ENCODE measurements at regions not wholly inside any gene's neighbourhood (a gene's known extent, or its start where the extent isn't known, plus 50 kb on each side); places are given as distances from the start of the nearest gene placed in this dataset.

- no peaks in the 10 kb centered on the region for H3K4me1 ChIP-seq (ENCODE audit: low read length)
- H3K9me3 ChIP-seq (ENCODE audit: insufficient read depth, low read length): no peaks in the 10 kb centered on the region
- no peak overlapping the region for H3K4me2 ChIP-seq (ENCODE audit: low read length)
- H3K9ac ChIP-seq (ENCODE audit: low read length): no peak overlapping the region
- H3K4me3 ChIP-seq (ENCODE audit: low read length): no peak overlapping the region
- no peaks in the 10 kb centered on the region for H3K79me2 ChIP-seq (ENCODE audit: low read length)
- H3K27ac ChIP-seq (ENCODE audit: low read length): no peak overlapping the region
- no peaks in the 10 kb centered on the region for H4K20me1 ChIP-seq (ENCODE audit: insufficient read depth, low read length)
- no peaks in the 10 kb centered on the region for H3K36me3 ChIP-seq (replicated peaks; ENCODE audit: low read depth, low read length)
- H3K27me3 ChIP-seq (ENCODE audit: low read depth, low read length): no peaks in the 10 kb centered on the region
- TF ChIP-seq CTCF (IDR thresholded peaks at IDR 0.05; ENCODE audit: low read depth, low read length): no peak
- no peak for TF ChIP-seq EZH2phosphoT487 (IDR thresholded peaks at IDR 0.05; ENCODE audit: low read depth)
- H2AFZ ChIP-seq (ENCODE audit: low read depth, low read length): no peak overlapping the region
Measured at GRCh38 chr21:14844001-14844400, 220.8 kb downstream of the NRIP1 start.

- Histone ChIP-seq H4K20me1 (ENCODE audit: insufficient read depth, low read length) (no peaks in the 10 kb centered on the region), H3K27me3 (ENCODE audit: low read depth, low read length) (no peaks in the 10 kb centered on the region), H3K27ac (ENCODE audit: low read length) (no peak overlapping the region), H3K4me1 (ENCODE audit: low read length) (no peaks in the 10 kb centered on the region), H3K9ac (ENCODE audit: low read length) (no peak overlapping the region), H3K79me2 (ENCODE audit: low read length) (no peaks in the 10 kb centered on the region), H2AFZ (ENCODE audit: low read depth, low read length) (no peak overlapping the region), H3K9me3 (ENCODE audit: insufficient read depth, low read length) (no peaks in the 10 kb centered on the region), H3K4me2 (ENCODE audit: low read length) (no peak overlapping the region), H3K4me3 (ENCODE audit: low read length) (no peak overlapping the region), H3K36me3 (replicated peaks; ENCODE audit: low read depth, low read length) (no peaks in the 10 kb centered on the region)
- TF ChIP-seq CTCF (IDR thresholded peaks at IDR 0.05; ENCODE audit: low read depth, low read length): no peak
Measured at GRCh38 chr21:14842601-14843000, 222.2 kb downstream of the NRIP1 start.

- H3K9ac ChIP-seq (ENCODE audit: low read length): no peak overlapping the region
- no peak overlapping the region for H3K4me3 ChIP-seq (ENCODE audit: low read length)
- no peak overlapping the region for H3K4me2 ChIP-seq (ENCODE audit: low read length)
- H3K27me3 ChIP-seq (ENCODE audit: low read depth, low read length): no peaks in the 10 kb centered on the region
- H3K4me1 ChIP-seq (ENCODE audit: low read length): 0 out of 2 replicates have a peak, but pooled peaks cover 1% of the 10 kb centered on the region
- H4K20me1 ChIP-seq (ENCODE audit: insufficient read depth, low read length): no peaks in the 10 kb centered on the region
- H3K79me2 ChIP-seq (ENCODE audit: low read length): no peaks in the 10 kb centered on the region
- H3K36me3 ChIP-seq (replicated peaks; ENCODE audit: low read depth, low read length): no peaks in the 10 kb centered on the region
- TF ChIP-seq CTCF (IDR thresholded peaks at IDR 0.05; ENCODE audit: low read depth, low read length) (no peak), EZH2phosphoT487 (IDR thresholded peaks at IDR 0.05; ENCODE audit: low read depth) (no peak)
- no peak overlapping the region for H2AFZ ChIP-seq (ENCODE audit: low read depth, low read length)
- H3K9me3 ChIP-seq (ENCODE audit: insufficient read depth, low read length): no peaks in the 10 kb centered on the region
- no peak overlapping the region for H3K27ac ChIP-seq (ENCODE audit: low read length)
Measured at GRCh38 chr21:14841511-14842472, 223.0 kb downstream of the NRIP1 start.

GRCh38 chr21:14838400-14838799 is 226.4 kb downstream of the NRIP1 start:
- H3K4me3 ChIP-seq (ENCODE audit: low read length): no peak overlapping the region

More at GRCh38 chr21:14838400-14838799, 226.4 kb downstream of the NRIP1 start:
- no peaks in the 10 kb centered on the region for H4K20me1 ChIP-seq (ENCODE audit: insufficient read depth, low read length)
- H3K4me1 ChIP-seq (ENCODE audit: low read length): 0 out of 2 replicates have a peak, but pooled peaks cover 3% of the 10 kb centered on the region
- H3K79me2 ChIP-seq (ENCODE audit: low read length): no peaks in the 10 kb centered on the region
- no peak overlapping the region for H2AFZ ChIP-seq (ENCODE audit: low read depth, low read length)
- no peak overlapping the region for H3K9ac ChIP-seq (ENCODE audit: low read length)
- no peaks in the 10 kb centered on the region for H3K36me3 ChIP-seq (replicated peaks; ENCODE audit: low read depth, low read length)
- H3K9me3 ChIP-seq (ENCODE audit: insufficient read depth, low read length): no peaks in the 10 kb centered on the region
- H3K27me3 ChIP-seq (ENCODE audit: low read depth, low read length): no peaks in the 10 kb centered on the region
- H3K4me2 ChIP-seq (ENCODE audit: low read length): no peak overlapping the region
- TF ChIP-seq CTCF (IDR thresholded peaks at IDR 0.05; ENCODE audit: low read depth, low read length) (no peak), EZH2phosphoT487 (IDR thresholded peaks at IDR 0.05; ENCODE audit: low read depth) (no peak)
- no peak overlapping the region for H3K27ac ChIP-seq (ENCODE audit: low read length)

Data from OCI-LY3 (cell line).